ENCODE measurements at regions not wholly inside any gene's neighbourhood (a gene's known extent, or its start where the extent isn't known, plus 50 kb on each side); places are given as distances from the start of the nearest gene placed in this dataset.

DNA sequence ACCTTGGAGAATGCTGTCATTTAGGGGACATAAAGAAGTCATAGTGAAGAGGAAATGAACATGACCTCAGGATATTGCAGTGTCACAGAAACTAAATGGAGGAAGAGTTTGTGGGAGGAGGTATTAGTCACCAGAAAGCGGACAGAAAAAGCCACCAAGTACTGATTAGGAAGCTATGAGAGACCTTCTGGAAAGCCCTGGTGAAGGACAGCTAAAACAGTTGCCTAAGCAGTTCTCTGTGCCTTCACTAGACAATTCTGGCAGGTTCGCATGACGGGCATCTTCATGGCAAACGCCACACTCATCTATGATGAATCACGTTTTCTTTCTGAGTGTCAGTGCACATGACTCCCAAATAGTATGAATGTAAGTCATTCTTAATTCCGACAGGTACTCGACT lies 325.8 kb downstream of the C11orf87 start:
- H2AFZ ChIP-seq, result no peak overlapping the region
- 89% methylated on average over 7 of the region's 7 CpGs for WGBS (ENCODE audit: low lambda C conversion rate, missing lambda C conversion rate)

DNA sequence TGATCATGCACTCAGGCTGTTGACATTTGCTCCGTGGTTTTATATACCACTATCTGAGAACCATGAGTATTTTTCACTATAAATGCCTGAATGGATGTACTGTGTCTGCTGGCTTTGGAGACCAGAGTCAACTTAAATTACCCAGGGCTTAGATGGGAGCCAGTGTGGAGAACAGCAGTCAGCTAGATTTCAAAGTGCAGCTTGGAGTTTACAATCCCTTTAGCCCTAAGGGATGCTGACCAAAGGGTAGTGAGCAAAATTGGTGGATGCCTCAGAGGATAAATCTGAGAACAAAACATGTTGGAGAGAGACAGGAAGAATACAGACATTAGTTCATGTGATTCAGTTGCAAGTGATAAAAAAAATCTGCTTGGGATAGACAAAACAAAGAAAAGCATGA lies 327.5 kb downstream of the C11orf87 start:
- TF ChIP-seq EZH2 (IDR thresholded peaks at IDR 0.05; ENCODE audit: borderline replicate concordance), result no peak
- no peak for TF ChIP-seq EZH2phosphoT487 (IDR thresholded peaks at IDR 0.05; ENCODE audit: low read depth, severe bottlenecking, unreplicated experiment)
- TF ChIP-seq, protein P1, sequence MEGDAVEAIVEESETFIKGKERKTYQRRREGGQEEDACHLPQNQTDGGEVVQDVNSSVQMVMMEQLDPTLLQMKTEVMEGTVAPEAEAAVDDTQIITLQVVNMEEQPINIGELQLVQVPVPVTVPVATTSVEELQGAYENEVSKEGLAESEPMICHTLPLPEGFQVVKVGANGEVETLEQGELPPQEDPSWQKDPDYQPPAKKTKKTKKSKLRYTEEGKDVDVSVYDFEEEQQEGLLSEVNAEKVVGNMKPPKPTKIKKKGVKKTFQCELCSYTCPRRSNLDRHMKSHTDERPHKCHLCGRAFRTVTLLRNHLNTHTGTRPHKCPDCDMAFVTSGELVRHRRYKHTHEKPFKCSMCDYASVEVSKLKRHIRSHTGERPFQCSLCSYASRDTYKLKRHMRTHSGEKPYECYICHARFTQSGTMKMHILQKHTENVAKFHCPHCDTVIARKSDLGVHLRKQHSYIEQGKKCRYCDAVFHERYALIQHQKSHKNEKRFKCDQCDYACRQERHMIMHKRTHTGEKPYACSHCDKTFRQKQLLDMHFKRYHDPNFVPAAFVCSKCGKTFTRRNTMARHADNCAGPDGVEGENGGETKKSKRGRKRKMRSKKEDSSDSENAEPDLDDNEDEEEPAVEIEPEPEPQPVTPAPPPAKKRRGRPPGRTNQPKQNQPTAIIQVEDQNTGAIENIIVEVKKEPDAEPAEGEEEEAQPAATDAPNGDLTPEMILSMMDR (IDR thresholded peaks at IDR 0.05; ENCODE audit: poor library complexity), result no peak
- Histone ChIP-seq H3K4me1 (ENCODE audit: insufficient read depth) (no peaks in the 10 kb centered on the region), H3K79me2 (no peaks in the 10 kb centered on the region), H3K9me2 (replicated peaks; ENCODE audit: insufficient read depth) (no peaks in the 10 kb centered on the region), H4K20me1 (ENCODE audit: insufficient read depth, poor library complexity, severe bottlenecking) (no peaks in the 10 kb centered on the region), H3K9me3 (ENCODE audit: low read depth) (no peaks in the 10 kb centered on the region), H3K36me3 (replicated peaks; ENCODE audit: insufficient read depth, low read depth) (no peaks in the 10 kb centered on the region), H3K4me2 (no peak overlapping the region), H3K27ac (no peak overlapping the region), H3K4me3 (no peak overlapping the region), H2AFZ (no peak overlapping the region), H3K27me3 (no peaks in the 10 kb centered on the region)
- no peak for DNase-seq (ENCODE audit: low spot score)
- WGBS (ENCODE audit: low lambda C conversion rate, missing lambda C conversion rate), result 57% methylated on average over 1 of the region's 1 CpG

More for the DNA sequence above, 325.8 kb downstream of the C11orf87 start:
- H4K20me1 ChIP-seq (ENCODE audit: insufficient read depth, poor library complexity, severe bottlenecking), result no peaks in the 10 kb centered on the region
- no peaks in the 10 kb centered on the region for H3K9me3 ChIP-seq (ENCODE audit: low read depth)
- DNase-seq (ENCODE audit: low spot score), result no peak
- no peaks in the 10 kb centered on the region for H3K36me3 ChIP-seq (replicated peaks; ENCODE audit: insufficient read depth, low read depth)
- no peaks in the 10 kb centered on the region for H3K79me2 ChIP-seq
- H3K27me3 ChIP-seq, result no peaks in the 10 kb centered on the region
- H3K9me2 ChIP-seq (replicated peaks; ENCODE audit: insufficient read depth), result no peaks in the 10 kb centered on the region
- no peak overlapping the region for H3K4me2 ChIP-seq
- no peaks in the 10 kb centered on the region for H3K4me1 ChIP-seq (ENCODE audit: insufficient read depth)
- TF ChIP-seq EZH2phosphoT487 (IDR thresholded peaks at IDR 0.05; ENCODE audit: low read depth, severe bottlenecking, unreplicated experiment) (no peak), EZH2 (IDR thresholded peaks at IDR 0.05; ENCODE audit: borderline replicate concordance) (no peak)
- TF ChIP-seq, protein P1 (IDR thresholded peaks at IDR 0.05; ENCODE audit: poor library complexity), result no peak
- no peak overlapping the region for H3K4me3 ChIP-seq
- no peak overlapping the region for H3K27ac ChIP-seq

DNA sequence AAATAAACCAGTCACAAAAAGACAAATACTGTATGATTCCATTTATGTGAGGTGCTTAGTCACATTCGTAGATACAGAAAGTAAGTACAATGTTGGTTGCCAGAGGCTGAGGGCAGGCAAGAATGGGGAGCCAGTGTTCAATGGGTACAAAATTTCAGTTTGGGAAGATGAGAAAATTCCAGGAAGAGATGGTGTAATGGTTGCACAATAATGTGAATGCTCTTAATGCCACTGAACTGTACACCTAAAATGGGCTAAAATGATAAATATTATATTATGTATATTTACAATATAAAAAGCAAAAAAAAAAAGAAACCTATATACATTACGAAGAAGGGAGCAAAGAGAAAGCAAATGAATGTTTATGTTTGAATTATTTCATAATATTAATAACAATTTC lies 329.0 kb downstream of the C11orf87 start:
- WGBS (ENCODE audit: low lambda C conversion rate, missing lambda C conversion rate), result 90% methylated on average over 2 of the region's 2 CpGs
- H3K27ac ChIP-seq, result no peak overlapping the region

More for the DNA sequence above, 329.0 kb downstream of the C11orf87 start:
- H3K27me3 ChIP-seq, result no peaks in the 10 kb centered on the region
- H4K20me1 ChIP-seq (ENCODE audit: insufficient read depth, poor library complexity, severe bottlenecking), result no peaks in the 10 kb centered on the region
- no peaks in the 10 kb centered on the region for H3K9me2 ChIP-seq (replicated peaks; ENCODE audit: insufficient read depth)
- H3K36me3 ChIP-seq (replicated peaks; ENCODE audit: insufficient read depth, low read depth), result no peaks in the 10 kb centered on the region
- no peak for DNase-seq (ENCODE audit: low spot score)
- TF ChIP-seq, protein P1 (IDR thresholded peaks at IDR 0.05; ENCODE audit: poor library complexity), result no peak
- TF ChIP-seq EZH2 (IDR thresholded peaks at IDR 0.05; ENCODE audit: borderline replicate concordance), result no peak
- TF ChIP-seq EZH2phosphoT487 (IDR thresholded peaks at IDR 0.05; ENCODE audit: low read depth, severe bottlenecking, unreplicated experiment), result no peak
- no peaks in the 10 kb centered on the region for H3K9me3 ChIP-seq (ENCODE audit: low read depth)
- H2AFZ ChIP-seq, result no peak overlapping the region
- H3K4me1 ChIP-seq (ENCODE audit: insufficient read depth), result no peaks in the 10 kb centered on the region
- no peak overlapping the region for H3K4me2 ChIP-seq
- H3K4me3 ChIP-seq, result no peak overlapping the region
- H3K79me2 ChIP-seq, result no peaks in the 10 kb centered on the region
